ENCODE measurements at regions not wholly inside any gene's neighbourhood (a gene's known extent, or its start where the extent isn't known, plus 50 kb on each side); places are given as distances from the start of the nearest gene placed in this dataset.

DNA sequence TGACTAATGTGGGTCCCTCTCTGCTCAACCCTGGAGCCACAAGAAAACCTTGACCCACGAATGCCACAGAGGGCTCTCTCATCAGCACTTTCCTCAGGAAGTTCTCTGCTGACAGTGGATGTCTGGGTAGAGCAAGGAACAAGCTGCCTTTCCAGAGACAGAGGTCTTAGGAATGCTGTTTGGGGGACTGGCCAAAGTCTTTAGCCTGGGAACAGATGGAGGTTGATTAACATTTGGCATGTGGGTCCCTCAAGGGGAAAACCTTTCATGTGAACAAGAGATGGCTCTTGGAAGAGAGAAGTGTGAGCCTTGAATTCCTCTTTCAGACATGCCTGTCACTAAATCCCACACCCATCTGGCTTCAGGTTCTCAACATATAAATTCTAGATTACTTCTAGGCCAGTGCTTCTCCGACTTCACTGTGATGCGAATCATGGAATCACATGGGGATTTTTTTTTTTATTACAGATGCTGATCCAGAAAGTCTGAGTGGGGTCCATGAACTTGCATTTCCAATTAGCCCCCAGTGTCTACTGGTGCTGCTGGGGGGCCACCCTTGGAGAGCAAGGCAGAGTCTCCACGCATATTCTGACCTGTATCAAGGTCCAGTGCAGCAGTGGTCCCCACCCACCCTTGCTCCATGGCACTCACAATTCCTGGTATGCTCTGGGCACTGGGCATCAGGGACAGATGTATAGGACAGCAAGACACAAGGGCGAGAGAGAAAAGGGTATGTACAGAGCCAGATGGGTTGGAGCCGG lies 360.4 kb downstream of the CXCL12 start:
- Histone ChIP-seq H3K27me3 (ENCODE audit: control insufficient read depth, insufficient read depth, low read length) (no peaks in the 10 kb centered on the region), H3K4me3 (ENCODE audit: low read depth, low read length) (no peak overlapping the region), H3K36me3 (ENCODE audit: control insufficient read depth, insufficient read depth, low read length) (no peaks in the 10 kb centered on the region)
- DNase-seq (ENCODE audit: low read depth) (no peak), FAIRE-seq (no peak)
- TF ChIP-seq CTCF (IDR thresholded peaks at IDR 0.05; ENCODE audit: insufficient read depth, low read length, severe bottlenecking), result no peak

DNA sequence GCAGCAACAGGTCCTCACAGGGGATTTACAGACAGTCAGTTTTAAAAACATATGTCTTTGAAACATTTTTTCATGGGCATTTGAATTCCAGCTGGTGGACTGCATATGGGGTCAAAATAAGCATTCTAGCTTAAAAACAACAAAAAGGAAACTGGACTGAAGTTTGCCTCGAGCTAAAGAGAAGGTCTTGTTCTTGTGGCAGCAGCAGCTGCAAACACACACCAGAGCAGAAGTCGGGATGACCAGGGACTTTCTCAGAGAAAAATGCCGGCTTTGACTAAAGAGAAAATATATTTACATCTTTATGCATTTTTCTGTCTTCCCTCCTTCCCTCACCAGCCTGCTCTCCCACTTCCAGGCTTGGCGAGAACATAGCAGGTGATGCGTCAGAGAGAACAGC lies 361.4 kb downstream of the CXCL12 start:
- no peak for DNase-seq (ENCODE audit: low read depth)
- Histone ChIP-seq H3K36me3 (ENCODE audit: control insufficient read depth, insufficient read depth, low read length) (no peaks in the 10 kb centered on the region), H3K4me3 (ENCODE audit: low read depth, low read length) (no peak overlapping the region), H3K27me3 (ENCODE audit: control insufficient read depth, insufficient read depth, low read length) (no peaks in the 10 kb centered on the region)
- FAIRE-seq, result no peak
- TF ChIP-seq CTCF (IDR thresholded peaks at IDR 0.05; ENCODE audit: insufficient read depth, low read length, severe bottlenecking), result no peak

DNA sequence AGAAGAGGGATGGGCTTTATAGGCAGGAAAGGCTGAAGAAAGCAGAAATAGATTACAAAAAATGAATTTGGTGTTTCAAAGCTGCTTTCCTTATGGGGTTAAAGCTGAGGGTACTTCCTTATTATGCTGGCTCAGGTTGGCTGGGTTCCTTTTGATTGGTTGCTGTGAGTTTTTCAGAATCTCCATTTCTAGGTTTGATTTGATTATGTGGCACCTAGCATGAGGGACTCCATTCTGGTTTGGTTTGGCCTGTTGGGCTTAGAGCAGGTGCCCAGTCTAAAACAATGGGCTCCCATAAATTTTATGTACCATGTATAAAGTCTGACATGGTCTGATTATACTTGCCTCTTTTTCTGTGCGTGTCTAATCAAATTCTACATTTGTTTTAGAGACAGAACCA lies 362.7 kb downstream of the CXCL12 start:
- FAIRE-seq (no peak), DNase-seq (ENCODE audit: low read depth) (no peak)
- no peaks in the 10 kb centered on the region for H3K36me3 ChIP-seq (ENCODE audit: control insufficient read depth, insufficient read depth, low read length)
- no peak overlapping the region for H3K4me3 ChIP-seq (ENCODE audit: low read depth, low read length)
- TF ChIP-seq CTCF (IDR thresholded peaks at IDR 0.05; ENCODE audit: insufficient read depth, low read length, severe bottlenecking), result no peak
- H3K27me3 ChIP-seq (ENCODE audit: control insufficient read depth, insufficient read depth, low read length), result no peaks in the 10 kb centered on the region

GRCh38 chr10:44020322-44021111 lies 364.4 kb downstream of the CXCL12 start:
- no peak for DNase-seq (ENCODE audit: low read depth)
- no peak for FAIRE-seq
- Histone ChIP-seq H3K36me3 (ENCODE audit: control insufficient read depth, insufficient read depth, low read length) (no peaks in the 10 kb centered on the region), H3K4me3 (ENCODE audit: low read depth, low read length) (no peak overlapping the region), H3K27me3 (ENCODE audit: control insufficient read depth, insufficient read depth, low read length) (no peaks in the 10 kb centered on the region)
- no peak for TF ChIP-seq CTCF (IDR thresholded peaks at IDR 0.05; ENCODE audit: insufficient read depth, low read length, severe bottlenecking)

DNA sequence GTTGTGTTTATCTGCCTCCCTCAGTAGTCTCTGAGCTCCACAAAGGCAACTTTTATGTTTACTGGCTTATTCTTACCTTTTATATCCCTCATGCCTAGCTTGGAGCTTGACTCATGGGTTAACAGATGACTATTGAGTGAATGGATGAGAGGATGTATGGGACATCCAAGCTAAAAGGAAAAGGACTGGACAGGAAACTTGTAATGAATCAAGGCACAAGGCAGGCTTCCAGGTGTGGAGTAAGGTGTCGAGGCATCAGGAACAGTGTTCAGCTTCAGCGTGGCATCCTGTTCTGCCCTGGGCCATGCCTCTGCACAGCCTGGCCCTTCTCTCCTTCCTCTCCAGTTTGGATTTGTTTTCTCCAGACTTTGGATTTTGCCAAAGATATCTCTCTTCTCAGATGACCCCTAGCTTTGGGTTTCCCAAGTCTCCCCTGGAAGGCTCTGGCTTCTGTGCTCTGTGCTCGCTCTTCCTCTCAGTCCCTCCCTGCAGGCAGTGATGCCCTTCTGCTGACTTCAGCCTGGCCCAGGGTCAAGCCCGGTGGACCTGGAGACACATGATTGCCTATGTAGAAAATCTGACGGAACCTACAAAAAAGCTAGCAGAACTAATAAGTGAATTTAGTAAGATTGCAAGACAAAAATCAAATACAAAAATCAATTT lies 367.3 kb downstream of the CXCL12 start:
- H3K4me3 ChIP-seq (ENCODE audit: low read depth, low read length), result no peak overlapping the region
- DNase-seq (ENCODE audit: low read depth) (no peak), FAIRE-seq (no peak)
- no peaks in the 10 kb centered on the region for H3K36me3 ChIP-seq (ENCODE audit: control insufficient read depth, insufficient read depth, low read length)
- no peaks in the 10 kb centered on the region for H3K27me3 ChIP-seq (ENCODE audit: control insufficient read depth, insufficient read depth, low read length)
- TF ChIP-seq CTCF (IDR thresholded peaks at IDR 0.05; ENCODE audit: insufficient read depth, low read length, severe bottlenecking), result no peak

All from bronchial epithelial cell (primary cell).